ENCODE measurements at regions not wholly inside any gene's neighbourhood (a gene's known extent, or its start where the extent isn't known, plus 50 kb on each side); places are given as distances from the start of the nearest gene placed in this dataset.

- no peak for DNase-seq (ENCODE audit: low read depth)
These were observed 62.6 kb upstream of the IER5L start for GRCh38 chr9:129240581-129241211.

GRCh38 chr9:129239946-129240490, 62.0 kb upstream of the IER5L start:
- DNase-seq (ENCODE audit: low read depth) = no peak

- no peak for DNase-seq (ENCODE audit: low read depth)
These were observed 59.7 kb upstream of the IER5L start for GRCh38 chr9:129237803-129238202.

GRCh38 chr9:129237164-129237611, 59.1 kb upstream of the IER5L start:
- DNase-seq (ENCODE audit: low read depth) = no peak

- DNase-seq (ENCODE audit: low read depth) = no peak
These were observed 58.5 kb upstream of the IER5L start for GRCh38 chr9:129236441-129237145.

- DNase-seq (ENCODE audit: low read depth) = no peak
These were observed 57.9 kb upstream of the IER5L start for GRCh38 chr9:129235931-129236331.

GRCh38 chr9:129235041-129235930, 57.2 kb upstream of the IER5L start:
- no peak for DNase-seq (ENCODE audit: low read depth)

GRCh38 chr9:129234491-129234890, 56.4 kb upstream of the IER5L start:
- no peak for DNase-seq (ENCODE audit: low read depth)

- no peak for DNase-seq (ENCODE audit: low read depth)
These were observed 55.0 kb upstream of the IER5L start for GRCh38 chr9:129232839-129233591.

- DNase-seq (ENCODE audit: low read depth) = no peak
These were observed 53.7 kb upstream of the IER5L start for GRCh38 chr9:129231759-129232158.

- DNase-seq (ENCODE audit: low read depth) = no peak
These were observed 53.1 kb upstream of the IER5L start for GRCh38 chr9:129231022-129231739.

- no peak for DNase-seq (ENCODE audit: low read depth)
These were observed 52.2 kb upstream of the IER5L start for GRCh38 chr9:129230302-129230701.
